BLaER1 (cell line): ENCODE measurements at regions not wholly inside any gene's neighbourhood (a gene's known extent, or its start where the extent isn't known, plus 50 kb on each side); places are given as distances from the start of the nearest gene placed in this dataset.

Source experiments
- H3K27ac ChIP-seq: shearing (Covaris generic); formaldehyde crosslinking; 2 replicates; pipeline ENCODE4 v1.8.1; 2022
- H3K27me3 ChIP-seq: shearing (Covaris generic); formaldehyde crosslinking; 2 replicates; pipeline ENCODE4 v1.8.1; 2022
- H3K36me3 ChIP-seq: shearing (Covaris generic); formaldehyde crosslinking; 2 replicates; pipeline ENCODE4 v1.8.1; 2022
- H3K4me1 ChIP-seq: shearing (Covaris generic); formaldehyde crosslinking; 2 replicates; pipeline ENCODE4 v1.8.1; 2022
- H3K4me2 ChIP-seq: shearing (Covaris generic); formaldehyde crosslinking; 2 replicates; pipeline ENCODE4 v1.8.1; 2022
- H3K4me3 ChIP-seq: shearing (Covaris generic); formaldehyde crosslinking; 2 replicates; pipeline ENCODE4 v1.8.1; 2022
- H3K9ac ChIP-seq: shearing (Covaris generic); formaldehyde crosslinking; 2 replicates; pipeline ENCODE4 v1.8.1; 2022
- H3K9me3 ChIP-seq: shearing (Covaris generic); formaldehyde crosslinking; 2 replicates; pipeline ENCODE4 v1.8.1; 2022
- H4K20me1 ChIP-seq: shearing (Covaris generic); formaldehyde crosslinking; 2 replicates; pipeline ENCODE4 v1.8.1; 2022
- Cebpa-rat ChIP-seq: shearing (Covaris generic); IDR thresholded peaks from 2 replicates; pipeline ENCODE4 v1.8.1; 2022

- no peak overlapping the region for H3K9ac ChIP-seq
- no peaks in the 10 kb centered on the region for H3K27me3 ChIP-seq
- H3K27ac ChIP-seq = no peak overlapping the region
- no peaks in the 10 kb centered on the region for H3K9me3 ChIP-seq
- H3K36me3 ChIP-seq = no peaks in the 10 kb centered on the region
- no peak for TF ChIP-seq Cebpa-rat
- no peak overlapping the region for H3K4me3 ChIP-seq
- no peak overlapping the region for H3K4me2 ChIP-seq
- H4K20me1 ChIP-seq = no peaks in the 10 kb centered on the region
- no peaks in the 10 kb centered on the region for H3K4me1 ChIP-seq
Observed at GRCh38 chr21:34307991-34308532, 55.7 kb upstream of the KCNE2 start.

GRCh38 chr21:34311561-34312330 is 52.1 kb upstream of the KCNE2 start:
- H4K20me1 ChIP-seq = no peaks in the 10 kb centered on the region
- no peak for TF ChIP-seq Cebpa-rat
- no peaks in the 10 kb centered on the region for H3K9me3 ChIP-seq
- no peak overlapping the region for H3K4me3 ChIP-seq
- H3K9ac ChIP-seq = no peak overlapping the region
- H3K27ac ChIP-seq = no peak overlapping the region
- H3K4me2 ChIP-seq = no peak overlapping the region
- H3K36me3 ChIP-seq = no peaks in the 10 kb centered on the region
- no peaks in the 10 kb centered on the region for H3K4me1 ChIP-seq
- H3K27me3 ChIP-seq = no peaks in the 10 kb centered on the region

DNA sequence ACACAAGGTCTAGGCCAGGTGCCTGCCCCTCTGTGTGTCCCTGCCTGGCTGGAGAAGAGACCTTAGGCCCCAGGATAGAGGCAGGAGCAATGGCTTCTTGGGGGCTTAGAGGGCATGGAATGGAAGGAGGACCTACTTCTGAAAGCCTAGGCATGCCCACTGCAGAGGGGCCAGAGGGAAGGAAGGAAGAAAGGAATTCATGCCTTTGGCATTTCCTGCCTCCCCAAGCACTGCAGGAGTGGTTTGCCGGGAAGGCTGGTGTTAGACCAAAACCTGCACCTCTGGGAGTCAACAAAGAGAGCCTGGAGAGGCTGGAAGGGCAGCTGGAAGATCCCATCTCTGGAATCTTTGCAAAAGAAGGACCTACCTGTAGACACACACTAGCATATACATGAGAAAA is 50.7 kb upstream of the KCNE2 start:
- Histone ChIP-seq H3K4me2 (no peak overlapping the region), H3K27ac (no peak overlapping the region), H3K4me1 (no peaks in the 10 kb centered on the region), H3K9ac (no peak overlapping the region), H4K20me1 (no peaks in the 10 kb centered on the region), H3K9me3 (no peaks in the 10 kb centered on the region), H3K4me3 (no peak overlapping the region), H3K27me3 (no peaks in the 10 kb centered on the region), H3K36me3 (no peaks in the 10 kb centered on the region)
- TF ChIP-seq Cebpa-rat = no peak
